HG03354 (cell line): ENCODE measurements at regions not wholly inside any gene's neighbourhood (a gene's known extent, or its start where the extent isn't known, plus 50 kb on each side); places are given as distances from the start of the nearest gene placed in this dataset.
A peak's percentile ranks its signal among the peaks of the same experiment; 100 is the strongest.

Experiments
- ATAC-seq: cut with Tn5 transposase; IDR thresholded peaks from one replicate; pipeline ENCODE4 v1.9.1; 2021; ENCODE audit warnings: mild to moderate bottlenecking; ENCODE audit not compliant: unreplicated experiment, poor library complexity, severe bottlenecking

DNA sequence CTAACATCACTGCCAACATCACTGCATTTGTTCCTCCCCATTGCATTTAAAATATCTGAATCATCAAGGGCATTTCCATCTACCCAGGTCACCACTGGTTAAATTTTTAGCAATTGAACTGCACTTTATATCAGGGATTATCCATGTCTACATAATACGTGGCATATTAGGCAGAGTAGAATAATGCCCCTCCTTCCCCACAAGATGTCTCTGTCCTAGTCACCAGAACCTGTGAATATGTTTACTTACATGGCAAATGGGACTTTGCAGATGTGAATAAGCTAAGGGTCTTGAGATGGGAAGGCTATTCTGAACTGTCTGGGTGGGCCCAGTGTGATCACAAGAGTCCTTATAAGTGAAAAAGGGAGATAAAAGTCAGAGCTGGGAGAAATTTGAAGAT is 181.7 kb upstream of the ARID2 start:
- no peak for ATAC-seq

- ATAC-seq: no peak
Measured at GRCh38 chr12:45548426-45548825, 181.1 kb upstream of the ARID2 start.

DNA sequence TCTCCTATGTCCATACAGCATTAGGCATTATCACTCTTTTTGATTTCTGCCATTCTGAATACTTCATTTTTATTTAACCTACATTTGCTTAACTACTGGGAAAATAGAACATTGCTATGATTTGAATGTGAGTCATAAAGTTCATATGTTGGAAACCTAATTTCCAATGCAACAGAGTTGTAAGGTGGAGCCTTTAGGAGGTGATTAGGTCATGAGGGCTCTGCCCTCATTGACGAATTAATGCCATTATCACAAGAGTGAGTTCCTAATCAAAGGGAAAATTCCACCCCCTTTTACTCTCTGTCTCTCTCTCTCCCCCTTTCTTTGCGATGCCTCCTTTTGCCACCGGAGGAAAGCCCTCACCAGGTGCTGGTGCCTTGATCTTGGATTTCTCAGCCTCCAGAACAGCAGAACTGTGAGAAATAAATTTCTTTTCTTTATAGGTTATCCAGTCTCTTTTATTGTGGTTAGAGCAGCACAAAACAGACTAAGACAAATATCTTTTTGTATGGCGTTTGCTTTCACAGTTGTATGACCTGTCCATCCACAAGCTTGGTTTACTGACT is 180.1 kb upstream of the ARID2 start:
- no peak for ATAC-seq

GRCh38 chr12:45553204-45553603 is 176.3 kb upstream of the ARID2 start:
- ATAC-seq: no peak

DNA sequence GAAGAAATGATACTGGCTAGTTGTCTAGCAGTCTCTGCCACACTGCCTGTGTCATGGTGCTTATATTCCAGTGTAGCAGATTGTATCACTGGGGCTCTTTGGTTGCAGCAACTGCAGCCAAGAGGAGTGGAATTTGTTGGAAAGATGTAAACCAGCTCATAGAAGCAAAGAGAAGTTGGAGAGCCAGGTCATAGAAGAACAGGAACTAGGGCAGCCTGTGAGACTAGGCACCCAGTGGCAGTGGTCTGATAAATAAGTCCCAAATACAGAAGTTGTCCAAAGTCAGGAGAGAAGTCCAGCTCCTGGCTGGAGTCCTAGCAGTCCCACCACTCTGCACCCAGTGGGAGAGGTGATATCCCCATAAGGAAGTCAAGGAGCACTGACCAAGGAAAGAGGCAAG is 172.5 kb upstream of the ARID2 start:
- no peak for ATAC-seq

- ATAC-seq: no peak
Measured at GRCh38 chr12:45558353-45558752, 171.2 kb upstream of the ARID2 start.

GRCh38 chr12:45559537-45559936 is 170.0 kb upstream of the ARID2 start:
- ATAC-seq: no peak

GRCh38 chr12:45560689-45561088 is 168.8 kb upstream of the ARID2 start:
- no peak for ATAC-seq

- ATAC-seq: no peak
Measured at GRCh38 chr12:45561488-45561887, 168.0 kb upstream of the ARID2 start.

DNA sequence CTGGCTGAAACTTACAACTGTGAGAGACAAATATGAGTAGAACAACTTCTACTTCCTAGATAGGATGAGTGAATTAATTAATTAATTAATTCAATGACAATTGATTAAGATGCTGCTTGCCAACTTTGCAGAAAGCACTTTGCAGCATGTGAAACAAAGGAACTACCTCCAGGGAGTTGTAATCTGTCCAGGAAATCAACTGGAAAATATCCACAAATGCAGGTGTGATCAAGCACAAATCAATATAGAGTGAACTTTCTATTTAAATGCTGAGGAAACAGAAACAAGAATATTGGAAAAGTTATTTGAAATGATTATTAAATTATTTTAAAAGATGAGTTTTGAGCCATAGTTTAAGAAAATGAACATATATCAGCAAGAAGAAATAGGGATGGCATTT is 163.9 kb upstream of the ARID2 start:
- no peak for ATAC-seq

DNA sequence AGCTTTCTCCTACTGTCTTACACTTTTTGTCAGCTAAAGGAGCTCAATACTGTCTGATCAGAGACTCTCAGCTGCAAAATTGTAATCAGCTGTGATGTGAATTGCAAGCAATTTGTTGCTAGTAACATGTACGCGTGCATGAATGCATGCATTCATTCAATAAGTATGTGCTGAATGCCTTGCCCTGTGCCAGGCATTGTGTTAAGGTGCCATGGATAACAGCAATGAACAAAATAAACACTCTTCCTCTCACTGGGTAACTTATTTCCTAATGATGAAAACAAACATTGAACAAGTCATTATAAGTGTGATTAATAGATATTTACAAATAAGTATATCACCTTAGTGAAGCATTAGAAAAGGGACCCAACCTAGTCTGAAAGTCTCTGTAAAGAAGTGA is 163.2 kb upstream of the ARID2 start:
- no peak for ATAC-seq

GRCh38 chr12:45568808-45569207 is 160.7 kb upstream of the ARID2 start:
- ATAC-seq: no peak

- ATAC-seq: no peak
Measured at GRCh38 chr12:45570501-45570900, 159.0 kb upstream of the ARID2 start.

DNA sequence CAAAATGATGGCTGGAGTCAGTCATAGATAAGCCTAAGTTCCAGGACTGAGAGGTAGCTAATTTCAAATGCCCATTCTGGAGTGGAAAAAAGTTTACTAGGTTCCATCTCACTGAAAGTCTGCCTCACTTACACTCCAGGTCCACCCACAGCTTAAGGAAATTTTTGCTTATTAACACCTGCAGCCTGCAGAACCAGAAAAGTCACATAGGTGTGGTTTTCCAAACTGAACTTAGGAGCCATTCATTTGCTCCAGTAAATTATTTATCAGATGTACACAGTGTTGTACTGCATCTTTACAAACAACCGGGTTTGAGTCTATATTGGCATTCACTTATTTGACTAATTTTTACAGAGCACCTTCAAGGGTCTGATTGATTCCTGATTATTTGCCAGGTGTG is 157.4 kb upstream of the ARID2 start:
- no peak for ATAC-seq

GRCh38 chr12:45575417-45575816 is 154.1 kb upstream of the ARID2 start:
- no peak for ATAC-seq

DNA sequence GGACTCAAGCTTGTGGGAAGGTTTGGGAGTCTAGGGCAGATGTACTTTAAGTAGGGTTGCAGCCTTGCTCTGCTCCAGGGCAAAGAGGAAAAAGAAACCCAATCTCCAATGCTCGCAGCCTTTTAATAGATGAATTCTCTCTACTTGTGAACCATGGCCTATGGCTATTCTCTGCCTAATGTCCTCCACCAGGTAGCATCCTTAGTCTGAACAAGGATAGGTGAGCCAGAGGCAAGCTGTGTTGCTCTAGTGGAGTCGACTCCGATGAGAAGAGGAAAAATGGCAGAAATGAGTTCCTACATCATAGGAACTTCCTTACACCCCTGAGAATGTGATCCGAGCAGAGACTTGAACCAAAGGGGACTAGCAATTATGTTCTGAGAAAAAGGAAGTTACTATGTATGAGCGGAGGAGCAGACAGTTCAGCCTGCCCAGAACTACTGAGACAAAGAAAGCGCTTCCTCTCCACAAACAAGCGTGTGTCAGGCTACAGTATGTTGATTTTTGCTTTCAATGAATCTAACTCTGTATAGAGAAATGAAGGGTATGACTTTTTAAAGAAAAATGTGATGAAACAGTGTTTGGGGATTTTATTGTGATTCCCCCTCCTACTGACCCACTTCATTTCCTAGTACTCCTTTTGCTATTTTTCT is 153.6 kb upstream of the ARID2 start:
- ATAC-seq: peak; percentile 65

GRCh38 chr12:45577844-45578399 is 151.6 kb upstream of the ARID2 start:
- ATAC-seq: peak; percentile 37

DNA sequence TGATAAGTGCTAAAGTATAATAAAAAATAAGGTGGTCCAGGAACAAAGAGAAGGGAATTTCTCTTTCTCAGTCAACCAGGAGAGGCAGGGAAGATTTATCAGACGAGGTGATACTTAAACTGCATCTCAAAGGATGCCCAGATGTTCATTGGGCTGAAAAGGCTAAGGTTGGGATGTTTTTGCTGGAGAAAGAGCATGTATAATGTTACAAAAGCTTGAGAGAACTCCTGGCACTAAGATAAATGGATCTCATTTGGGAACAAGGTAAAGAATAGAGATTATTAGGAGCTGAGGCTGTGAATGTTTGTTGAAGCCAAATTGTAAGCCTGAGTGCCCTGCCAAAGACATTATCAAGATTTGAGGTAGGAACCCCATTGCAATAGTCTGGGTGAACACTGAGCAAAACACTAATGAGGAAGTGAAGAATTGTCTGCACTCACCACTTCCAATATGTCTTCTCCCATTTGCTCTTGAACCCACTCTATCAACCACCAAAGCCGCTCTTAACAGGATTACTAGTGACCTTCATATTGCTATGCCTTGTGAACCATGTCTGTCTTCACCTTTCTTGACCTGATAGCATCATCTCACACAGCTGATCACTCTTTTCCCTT is 149.0 kb upstream of the ARID2 start:
- ATAC-seq: no peak

DNA sequence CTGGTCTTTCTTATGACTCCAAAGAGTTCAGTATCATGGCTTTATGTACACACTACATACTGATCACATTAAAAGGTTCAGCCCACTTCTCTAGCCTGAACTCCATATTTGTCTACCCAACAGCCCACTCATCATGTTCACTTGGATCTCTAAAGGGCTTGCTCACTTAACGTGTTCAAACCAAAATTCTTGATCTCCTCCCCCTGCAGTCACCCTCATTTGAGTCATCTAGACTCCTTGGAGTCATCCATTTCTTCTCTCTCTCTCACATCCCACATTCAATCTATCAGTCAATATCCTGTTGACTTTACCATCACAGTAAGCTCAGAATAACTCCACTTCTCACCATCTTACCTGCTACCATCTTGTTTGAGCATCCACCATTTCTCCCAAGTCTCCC is 148.4 kb upstream of the ARID2 start:
- no peak for ATAC-seq

DNA sequence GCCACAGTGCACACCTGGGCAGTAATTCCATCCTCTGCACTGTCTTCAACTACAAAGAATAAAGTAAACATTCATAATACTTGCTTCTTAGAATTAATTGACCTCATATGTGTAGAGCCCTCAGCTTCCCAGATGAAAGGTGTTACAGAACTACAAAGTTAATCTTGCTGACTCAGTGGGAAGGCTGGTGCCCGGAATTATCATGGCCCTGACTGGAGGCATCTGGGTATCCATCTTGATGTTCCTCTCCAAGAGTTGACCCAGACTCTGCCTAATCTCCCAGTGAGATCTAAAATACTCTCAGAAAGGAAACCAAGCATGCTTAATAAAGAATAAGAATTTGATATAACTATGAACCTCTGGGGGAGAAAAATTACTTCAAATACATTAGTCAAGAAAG is 147.0 kb upstream of the ARID2 start:
- ATAC-seq: no peak

DNA sequence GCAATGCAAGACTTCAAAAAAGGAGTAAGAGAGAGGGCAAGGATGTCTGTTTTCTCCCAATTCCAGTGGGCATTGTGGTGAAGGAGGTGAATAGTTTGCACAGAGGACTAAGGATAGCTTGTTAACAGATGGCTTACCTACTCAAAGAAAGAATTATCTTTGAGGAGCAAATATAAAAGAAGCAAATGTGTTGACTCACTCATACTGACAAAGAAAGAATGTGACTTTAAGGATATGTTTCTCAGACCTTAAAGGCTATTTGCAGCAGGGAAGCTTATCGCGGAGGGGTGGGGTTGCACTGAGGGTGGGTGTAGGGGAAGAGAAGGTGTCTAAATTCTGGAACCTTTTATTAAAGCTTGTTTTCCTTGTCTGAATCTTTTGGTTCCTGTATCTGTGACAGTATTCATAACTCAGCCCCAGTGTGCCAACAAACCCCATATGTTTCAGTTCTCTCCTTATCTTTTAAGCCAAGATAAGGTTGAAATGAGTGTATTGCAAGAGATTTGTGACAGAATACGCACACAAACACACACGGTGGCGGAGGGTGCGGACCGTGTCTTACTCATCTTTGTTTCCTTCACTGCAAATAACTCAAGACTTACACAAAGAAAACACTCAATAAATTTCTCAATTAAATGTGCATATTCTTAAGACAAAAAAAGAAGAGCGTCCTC is 146.4 kb upstream of the ARID2 start:
- ATAC-seq: no peak
